Astrocyte of the spinal cord (primary cell): ENCODE measurements at regions not wholly inside any gene's neighbourhood (a gene's known extent, or its start where the extent isn't known, plus 50 kb on each side); places are given as distances from the start of the nearest gene placed in this dataset.

Source experiments
- DNase-seq: peaks from one replicate; pipeline ENCODE4 v3.0.0; 2011; ENCODE audit warnings: low read depth, low spot score
- H3K4me3 ChIP-seq: 2 replicates; pipeline ENCODE4 v1.5.1; 2011; ENCODE audit warnings: low read depth, mild to moderate bottlenecking, low read length, moderate library complexity
- CTCF ChIP-seq: IDR thresholded peaks from 2 replicates; pipeline ENCODE4 v1.5.1; 2012; ENCODE audit warnings: low read depth, mild to moderate bottlenecking, low read length, inconsistent platforms
- in situ Hi-C: cut with HindIII; loops from 2 replicates; pipeline ENCODE4 v1.10.0; 2017; ENCODE audit warnings: low sequenced_read_pairs

DNA sequence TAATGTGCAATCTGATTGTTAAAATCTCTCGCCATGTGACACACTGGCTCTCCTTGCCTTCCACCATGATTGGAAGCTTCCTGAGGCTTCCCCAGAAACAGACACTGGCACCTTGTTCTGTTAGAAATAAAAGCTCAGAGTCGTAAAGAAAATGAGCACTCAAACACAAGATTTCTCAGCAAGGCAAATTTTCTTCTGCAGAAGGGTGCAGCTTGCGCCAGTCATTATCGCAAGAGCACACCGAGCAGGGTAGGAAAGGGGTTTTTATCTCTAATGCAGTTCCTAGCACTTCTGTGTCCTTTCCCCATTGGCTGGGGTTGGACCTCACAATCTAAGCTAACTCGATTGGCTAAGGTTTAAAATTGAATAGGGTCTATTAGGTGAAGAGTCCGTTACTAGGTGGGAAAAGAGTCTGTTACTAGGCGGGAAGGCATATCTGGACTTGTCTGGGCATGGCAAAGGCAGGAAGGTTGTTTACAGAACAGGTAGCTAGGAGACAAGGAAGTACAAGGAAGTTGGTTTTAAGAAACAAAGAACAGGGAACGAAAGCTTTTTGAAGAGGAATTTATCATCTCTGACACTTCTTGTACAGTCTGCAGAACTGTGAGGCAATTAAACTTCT lies 62.6 kb upstream of the BICD1 start:
- no peak overlapping the region for H3K4me3 ChIP-seq
- TF ChIP-seq CTCF, result no peak
- in situ Hi-C loops, result no loop called here
- DNase-seq, result no peak

- H3K4me3 ChIP-seq, result no peak overlapping the region
- no peak for DNase-seq
- in situ Hi-C loops, result no loop called here
- TF ChIP-seq CTCF, result no peak
Measured at GRCh38 chr12:32047357-32048212, 59.1 kb upstream of the BICD1 start.

DNA sequence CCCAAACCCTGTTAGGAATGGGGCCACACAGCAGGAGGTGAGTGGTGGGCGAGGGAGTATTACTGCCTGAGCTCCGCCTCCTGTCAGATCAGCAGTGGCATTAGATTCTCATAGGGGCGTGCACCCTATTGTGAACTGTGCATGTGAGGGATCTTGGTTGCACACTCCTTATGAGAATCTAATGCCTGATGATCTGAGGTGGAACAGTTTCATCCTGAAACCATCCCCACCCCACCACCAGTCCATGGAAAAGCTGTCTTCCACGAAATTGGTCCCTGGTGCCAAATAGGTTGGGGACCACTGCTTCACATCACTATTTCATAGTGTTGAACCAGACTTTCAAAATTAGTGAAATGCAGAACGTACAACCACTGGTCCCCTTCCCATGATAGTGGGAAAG lies 57.9 kb upstream of the BICD1 start:
- no peak for DNase-seq
- H3K4me3 ChIP-seq, result no peak overlapping the region
- in situ Hi-C loops, result no loop called here
- no peak for TF ChIP-seq CTCF

DNA sequence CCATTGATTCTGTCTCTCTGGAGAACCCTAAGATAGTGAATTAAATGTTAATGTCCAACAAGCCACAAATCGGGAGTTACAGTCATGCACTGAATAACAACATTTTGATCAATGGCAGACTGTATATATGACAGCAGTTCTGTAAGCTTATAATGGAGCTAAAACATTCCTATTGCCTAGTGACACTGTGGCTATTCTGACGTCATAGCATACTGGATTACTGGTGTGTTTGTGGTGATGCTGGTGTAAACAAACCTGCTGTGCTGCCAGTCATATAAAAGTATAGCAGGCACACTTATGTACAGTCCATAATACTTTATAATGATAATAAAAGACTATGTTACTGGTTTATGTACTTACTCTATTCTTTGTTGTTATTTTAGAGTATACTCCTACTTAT lies 56.7 kb upstream of the BICD1 start:
- no peak for TF ChIP-seq CTCF
- no peak for DNase-seq
- H3K4me3 ChIP-seq, result no peak overlapping the region
- in situ Hi-C loops, result no loop called here

DNA sequence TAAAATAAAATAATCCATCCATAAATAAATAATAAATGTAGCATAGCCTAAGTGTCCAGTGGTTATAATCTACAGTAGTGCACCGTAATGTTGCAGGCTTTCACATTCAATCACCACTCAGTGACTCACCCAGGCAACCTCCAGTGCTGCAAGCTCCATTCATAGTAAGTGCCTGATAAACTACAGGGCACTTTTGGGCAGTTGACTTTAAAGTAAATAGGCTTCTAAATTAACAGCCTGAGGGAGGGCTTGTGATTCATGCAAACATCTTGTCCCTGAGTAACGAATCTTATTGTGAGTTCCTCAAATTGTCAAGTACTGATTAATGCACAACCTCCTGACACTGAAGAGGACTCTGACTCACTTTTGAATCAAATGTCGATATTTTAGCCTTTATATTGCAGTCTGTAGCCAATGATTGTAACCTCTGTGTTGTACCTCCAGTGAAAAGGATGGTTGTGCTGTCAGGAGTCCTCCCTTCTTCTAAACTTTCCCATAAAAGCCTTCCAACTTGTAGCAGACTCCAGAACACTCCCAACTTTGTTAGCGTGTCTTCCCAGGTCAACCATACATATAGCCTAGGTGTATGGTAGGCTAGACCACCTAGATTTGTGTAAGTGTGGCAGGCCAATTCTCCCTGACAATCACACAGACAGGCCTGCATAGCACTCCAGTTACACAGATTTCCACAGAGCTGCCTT lies 55.0 kb upstream of the BICD1 start:
- in situ Hi-C loops, result no loop called here
- DNase-seq, result peak; percentile 87
- no peak for TF ChIP-seq CTCF
- no peak overlapping the region for H3K4me3 ChIP-seq

DNA sequence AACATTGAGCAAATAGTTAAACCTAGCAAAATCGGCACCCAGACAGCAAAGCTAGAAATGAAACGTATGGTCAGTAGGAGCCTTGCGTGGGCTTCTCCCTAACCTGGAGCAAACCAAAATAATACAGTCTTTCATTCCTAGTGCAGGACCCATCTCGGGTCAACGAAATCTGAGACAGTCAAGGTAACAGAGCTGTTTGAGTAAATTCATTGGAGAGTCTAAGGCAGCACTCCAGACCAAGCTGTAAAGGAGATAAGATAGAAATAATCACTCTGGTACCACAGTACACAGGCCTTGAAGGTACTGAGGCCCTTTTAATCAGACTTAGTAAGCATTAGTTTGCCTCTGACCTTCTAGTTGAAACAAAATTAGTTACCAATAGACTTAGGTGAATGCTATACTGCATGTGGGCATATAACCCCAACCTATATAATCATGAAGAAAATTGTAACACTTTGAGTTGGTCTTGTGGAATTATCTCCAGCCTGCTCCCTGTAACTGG lies 54.4 kb upstream of the BICD1 start:
- no peak for DNase-seq
- no peak for TF ChIP-seq CTCF
- in situ Hi-C loops, result no loop called here
- H3K4me3 ChIP-seq, result no peak overlapping the region
